Ovary (tissue), 3 donors: ENCODE measurements at regions not wholly inside any gene's neighbourhood (a gene's known extent, or its start where the extent isn't known, plus 50 kb on each side); places are given as distances from the start of the nearest gene placed in this dataset.

Experiments
- CTCF ChIP-seq, 3 donors: fragments of 450-650 bp in 2 of 3; fragments of 200-600 bp in 1 of 3; IDR thresholded peaks; one replicate each; pipeline versions ENCODE4 v1.5.1 to v1.8.0; 2016 to 2022; ENCODE audit warnings: antibody characterized with exemption in 3 of 3, mild to moderate bottlenecking in 1 of 3
- EP300 ChIP-seq: sonication (generic); formaldehyde crosslinking; IDR thresholded peaks from one replicate; pipeline ENCODE4 v1.6.1; 2017; ENCODE audit warnings: antibody characterized with exemption
- POLR2A ChIP-seq: fragments of 450-650 bp; IDR thresholded peaks from one replicate; pipeline ENCODE4 v1.6.1; 2017; ENCODE audit warnings: antibody characterized with exemption, mild to moderate bottlenecking, moderate library complexity
- donor health status: DM: no; HTN: no; CAD: no.

GRCh38 chr1:14285238-14285637, 313.2 kb upstream of the KAZN start:
- no peak for TF ChIP-seq POLR2A
- no peak for TF ChIP-seq CTCF (IDR thresholded peaks at IDR 0.05)
- no peak for TF ChIP-seq EP300
